ENCODE measurements at regions not wholly inside any gene's neighbourhood (a gene's known extent, or its start where the extent isn't known, plus 50 kb on each side); places are given as distances from the start of the nearest gene placed in this dataset.

DNA sequence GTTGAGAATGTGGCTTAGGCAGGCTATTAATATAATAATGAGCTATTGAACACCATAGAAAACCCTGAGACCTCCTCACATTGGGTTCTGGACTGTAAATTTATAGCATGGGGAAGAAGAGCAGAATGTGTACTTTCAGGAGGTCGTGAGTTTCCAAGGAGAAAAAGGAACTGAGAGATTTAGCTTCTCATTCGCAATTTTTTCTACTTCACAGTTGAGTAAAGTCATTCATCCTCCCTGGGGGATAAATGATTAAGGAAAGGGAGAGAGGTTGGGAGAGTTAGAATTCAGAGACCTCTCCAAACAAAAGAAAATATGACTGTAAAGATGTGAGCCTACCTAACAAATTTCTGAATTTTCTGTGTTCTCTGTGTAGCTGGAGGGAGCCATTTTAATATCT is 205.8 kb upstream of the CYRIA start:
- no peak for DNase-seq

DNA sequence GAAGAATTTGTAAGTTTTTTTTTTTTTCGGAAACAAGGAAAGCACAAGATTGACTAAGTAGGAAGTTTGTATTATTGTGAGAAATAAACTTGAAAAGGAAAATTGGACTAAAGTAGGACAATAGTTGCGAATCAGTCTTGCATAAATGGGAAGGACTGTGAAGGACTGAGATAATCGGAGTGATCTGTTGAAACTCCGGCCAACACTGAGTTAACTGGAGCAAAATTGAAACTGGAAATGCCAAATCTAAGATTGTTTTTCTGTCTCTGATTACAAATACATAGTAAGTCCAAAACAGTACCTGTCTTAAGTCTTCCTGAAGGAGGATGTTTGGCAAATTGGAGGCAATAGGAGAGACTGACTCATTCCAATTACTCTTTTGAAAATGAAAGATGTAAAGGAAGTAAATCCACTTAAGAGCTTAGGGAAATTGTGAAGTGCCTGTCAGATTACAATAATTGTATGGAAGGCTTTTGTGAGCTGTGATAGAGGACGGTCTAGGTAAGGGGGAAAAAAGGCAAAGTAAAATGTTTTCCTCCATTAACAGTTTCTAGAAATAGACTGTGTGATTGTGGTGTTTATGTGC is 204.9 kb upstream of the CYRIA start:
- DNase-seq: no peak

DNA sequence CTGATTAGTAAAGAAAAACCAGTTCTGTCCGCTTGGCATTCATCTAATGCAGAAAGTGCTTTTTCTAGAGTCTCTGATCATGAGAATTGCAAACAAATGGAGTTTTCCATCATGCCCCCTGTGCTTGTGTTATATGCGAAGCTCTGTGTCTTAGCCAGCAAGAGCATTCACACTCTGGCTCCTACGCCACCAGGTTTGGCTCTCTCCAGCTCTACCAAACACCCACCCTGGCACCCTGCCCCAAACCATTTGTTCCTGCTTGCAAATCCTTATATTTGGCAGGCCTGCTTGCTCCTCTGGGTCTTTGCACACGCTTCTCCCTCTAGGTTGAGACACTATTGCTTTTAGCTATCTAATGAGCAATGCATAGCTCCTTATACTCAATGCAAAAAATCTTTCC is 204.1 kb upstream of the CYRIA start:
- peak in 5 of 14 donors; percentile 7 to 95 (median 18) for DNase-seq

DNA sequence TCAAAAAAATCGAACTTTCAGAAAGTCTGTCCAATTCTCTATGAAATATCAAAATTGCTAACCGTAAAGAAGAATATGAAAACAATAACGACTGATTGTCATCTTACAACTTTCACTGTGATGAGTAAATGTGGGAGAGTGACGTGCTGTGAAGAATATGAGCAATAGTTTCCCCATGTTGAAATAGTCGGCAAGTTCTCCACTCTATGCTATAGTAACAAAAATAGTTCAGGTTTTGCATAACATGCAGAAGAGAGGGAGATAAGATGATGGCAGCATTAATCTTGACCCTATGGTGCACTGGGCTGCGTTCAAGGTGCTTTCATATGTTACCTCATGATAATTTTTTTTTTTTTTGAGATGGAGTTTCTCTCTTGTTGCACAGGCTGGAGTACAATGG is 196.8 kb upstream of the CYRIA start:
- no peak for DNase-seq

DNA sequence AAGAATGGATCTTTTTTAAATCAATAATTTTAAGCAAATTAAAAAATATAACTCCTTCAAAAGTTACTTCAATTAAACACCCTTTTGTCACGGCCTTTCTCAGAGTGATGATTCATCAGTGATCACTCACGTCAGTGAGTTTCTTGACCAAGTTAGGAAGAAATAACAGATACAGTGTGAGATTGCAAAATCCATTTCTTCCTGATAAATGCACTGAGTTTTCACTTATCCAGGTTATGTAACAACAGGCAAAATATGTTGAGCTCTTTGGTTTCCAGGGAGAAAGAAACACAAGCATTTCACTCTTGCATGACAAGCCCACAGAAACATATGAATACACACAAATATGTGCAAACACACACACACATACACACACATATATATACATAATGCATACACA is 195.9 kb upstream of the CYRIA start:
- peak in 1 of 14 donors; percentile 37 for DNase-seq

DNA sequence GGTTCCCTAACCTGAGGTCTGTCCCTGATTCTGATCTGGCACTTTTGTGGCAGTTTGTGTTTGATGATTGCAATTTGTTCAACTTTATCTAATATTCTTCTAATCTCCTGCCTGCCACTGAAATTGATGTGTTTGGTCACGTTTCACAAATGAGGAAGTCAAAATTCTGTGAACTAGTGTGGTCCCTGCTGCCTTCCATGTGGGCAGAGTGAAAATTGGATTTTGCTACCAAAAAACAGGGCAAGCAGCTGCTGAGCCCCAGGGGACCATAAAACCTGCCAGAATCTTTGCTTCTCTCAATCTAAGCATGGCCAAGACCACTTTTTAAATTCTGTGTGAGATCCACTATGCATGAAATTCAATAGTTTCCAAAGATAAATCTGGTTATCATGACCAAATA is 195.5 kb upstream of the CYRIA start:
- DNase-seq: peak in 2 of 14 donors; percentile 1 to 58

DNA sequence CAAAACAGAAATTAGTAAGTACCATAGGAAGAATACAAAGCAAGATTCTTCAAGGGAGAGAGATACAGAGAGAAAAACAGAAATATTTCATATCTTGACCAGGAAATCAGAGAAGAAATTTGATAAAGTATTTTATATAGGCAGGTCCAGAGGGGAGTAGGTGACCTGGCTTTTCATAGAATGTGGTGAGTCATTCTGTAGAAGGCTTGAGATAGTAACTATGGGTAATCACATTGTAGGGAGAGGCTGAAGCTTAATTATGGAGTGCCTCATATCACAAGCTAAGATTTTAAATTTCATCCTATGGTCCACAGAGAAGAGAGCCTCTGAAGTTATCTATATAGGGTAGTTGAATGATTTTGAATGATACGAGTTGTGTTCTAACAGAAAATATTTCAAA is 195.0 kb upstream of the CYRIA start:
- no peak for DNase-seq

DNA sequence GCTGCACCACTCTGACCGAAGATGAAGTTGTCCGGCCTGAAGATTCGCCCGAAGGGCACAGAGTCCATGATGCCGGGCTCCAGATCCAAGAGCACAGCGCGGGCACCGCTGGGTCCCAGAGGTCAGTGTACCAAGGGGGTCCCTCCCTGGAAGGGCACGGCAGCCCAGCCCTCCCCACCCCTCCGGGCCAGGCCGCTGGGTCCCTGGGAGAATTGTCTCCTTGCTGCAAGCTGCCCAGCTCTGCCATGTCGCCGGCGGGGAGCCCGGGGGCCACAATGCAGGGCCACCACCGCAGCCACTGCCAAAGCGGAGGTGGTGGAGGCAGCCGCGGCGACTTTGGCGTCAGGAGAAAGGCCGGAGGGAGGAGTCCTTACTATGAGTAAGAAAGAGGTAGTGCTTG is 189.5 kb upstream of the CYRIA start:
- DNase-seq: no peak

DNA sequence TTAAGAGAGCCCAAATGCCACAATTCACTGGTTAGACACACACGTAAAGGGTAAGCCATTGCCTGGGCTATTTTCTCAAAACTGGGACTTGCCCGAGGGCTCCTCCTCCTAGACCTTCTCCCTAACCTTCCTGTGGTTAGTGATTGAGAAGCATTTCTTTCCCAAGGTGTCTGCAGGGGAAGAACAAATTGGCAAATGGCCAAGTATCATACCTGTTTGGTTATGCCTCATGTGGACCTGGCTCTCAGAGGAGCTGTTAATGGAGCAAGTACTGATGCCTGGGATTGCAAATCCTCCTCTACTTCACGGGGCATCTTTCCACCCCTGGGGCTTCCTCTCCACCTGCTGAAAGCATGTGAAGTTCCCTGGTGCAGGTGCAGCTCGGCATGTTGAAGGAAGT is 187.5 kb upstream of the CYRIA start:
- no peak for DNase-seq

DNA sequence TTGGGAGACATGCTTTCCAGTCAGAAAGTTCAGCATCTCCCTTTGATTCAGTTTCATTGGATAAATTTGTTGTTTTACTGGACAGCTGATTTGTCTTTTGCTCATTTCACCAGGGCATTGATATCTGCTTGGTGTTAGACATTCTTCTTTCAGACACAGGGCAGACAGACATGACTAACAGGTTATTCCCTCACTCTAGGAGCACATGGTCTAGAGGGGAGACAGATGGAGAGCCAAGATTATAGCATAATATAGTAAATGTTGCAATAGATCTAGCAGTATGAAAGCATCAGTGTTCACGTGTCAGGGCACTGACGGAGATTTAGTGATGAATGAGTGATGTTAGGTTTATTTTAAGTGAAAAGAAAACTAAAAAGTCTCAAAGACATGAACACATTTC is 187.0 kb upstream of the CYRIA start:
- no peak for DNase-seq

DNA sequence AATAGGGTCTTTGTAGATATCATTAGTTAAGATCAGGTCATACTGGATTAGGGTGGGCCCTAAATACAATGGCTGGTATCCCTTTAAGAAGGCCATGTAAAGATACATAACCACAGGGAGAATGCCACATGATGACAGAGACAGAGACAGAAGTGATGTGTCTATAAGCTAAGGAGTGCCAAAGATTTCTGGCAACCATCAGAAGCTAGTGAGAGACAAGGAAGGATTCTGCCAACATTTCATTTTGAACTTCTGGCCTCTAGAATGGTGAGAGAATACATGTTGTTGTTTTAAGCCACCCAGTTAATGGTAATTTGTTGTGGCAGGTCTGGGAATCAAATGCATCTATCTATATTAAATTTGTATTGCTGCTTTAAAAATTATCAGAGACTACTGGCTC is 185.5 kb upstream of the CYRIA start:
- peak in 1 of 14 donors; percentile 30 for DNase-seq

DNA sequence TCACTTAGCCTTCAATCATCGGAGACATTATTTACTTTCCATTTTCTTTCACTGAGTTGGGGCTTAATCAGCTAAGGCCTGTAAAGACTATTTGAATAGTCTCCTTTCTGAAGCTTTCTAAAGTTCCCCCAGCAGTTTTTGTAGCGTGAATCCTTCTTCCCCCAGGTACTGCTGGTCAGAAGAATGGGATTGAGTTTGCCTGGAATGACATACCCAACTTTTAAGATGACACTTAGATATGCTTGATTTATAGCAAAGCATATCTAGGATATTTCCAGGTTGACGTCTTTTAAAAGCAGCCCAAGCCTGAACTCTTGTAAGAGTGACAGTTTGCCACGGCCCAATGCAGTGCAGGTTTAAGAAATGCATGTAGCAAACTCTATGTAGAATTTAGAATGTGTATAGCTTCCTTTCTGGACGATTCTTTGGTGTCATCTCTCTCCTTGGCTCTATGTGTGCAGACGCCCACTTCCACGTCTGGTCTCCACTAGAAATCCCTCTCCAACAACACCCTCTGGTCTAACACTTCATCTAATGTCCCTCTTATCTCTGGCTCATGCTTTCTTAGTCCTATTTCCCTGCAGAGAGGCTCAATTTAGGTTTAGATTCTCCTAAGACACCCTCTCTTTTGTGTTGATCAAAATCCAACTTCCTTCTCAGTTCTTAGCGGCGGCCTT is 175.0 kb upstream of the CYRIA start:
- DNase-seq: no peak

DNA sequence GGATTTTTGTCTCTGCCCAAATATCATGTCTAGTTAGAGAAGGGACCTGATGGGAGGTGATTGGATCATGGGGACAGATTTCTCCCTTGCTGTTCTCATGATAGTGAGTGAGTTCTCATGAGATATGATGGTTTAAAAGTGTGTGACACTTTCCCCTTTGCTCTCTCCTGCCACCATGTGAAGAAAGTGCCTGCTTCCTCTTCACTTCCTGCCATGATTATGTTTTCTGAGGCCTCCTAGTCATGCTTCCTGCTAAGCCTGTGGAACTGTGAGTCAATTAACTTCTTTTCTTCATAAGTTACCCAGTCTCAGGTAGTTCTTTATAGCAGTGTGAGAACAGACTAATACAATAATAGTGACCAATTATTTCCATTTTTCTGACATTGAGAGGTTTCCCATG is 167.3 kb upstream of the CYRIA start:
- no peak for DNase-seq

DNA sequence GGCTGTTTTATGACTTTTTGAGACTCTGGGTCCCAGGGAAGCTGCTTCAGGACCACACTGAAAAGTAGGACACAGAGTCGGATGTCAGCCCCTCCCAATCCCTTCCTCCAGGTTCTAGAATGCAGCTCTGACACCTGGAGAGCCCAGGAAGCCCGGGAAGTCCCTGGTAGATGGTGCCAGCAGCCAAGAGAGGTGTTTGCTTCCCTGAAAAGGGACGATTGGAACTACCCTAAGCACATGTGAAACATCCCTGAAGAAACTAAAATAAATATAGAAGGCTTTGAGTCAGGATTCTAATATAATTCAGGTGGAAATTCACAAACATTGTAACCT is 163.2 kb upstream of the CYRIA start:
- DNase-seq: no peak

DNA sequence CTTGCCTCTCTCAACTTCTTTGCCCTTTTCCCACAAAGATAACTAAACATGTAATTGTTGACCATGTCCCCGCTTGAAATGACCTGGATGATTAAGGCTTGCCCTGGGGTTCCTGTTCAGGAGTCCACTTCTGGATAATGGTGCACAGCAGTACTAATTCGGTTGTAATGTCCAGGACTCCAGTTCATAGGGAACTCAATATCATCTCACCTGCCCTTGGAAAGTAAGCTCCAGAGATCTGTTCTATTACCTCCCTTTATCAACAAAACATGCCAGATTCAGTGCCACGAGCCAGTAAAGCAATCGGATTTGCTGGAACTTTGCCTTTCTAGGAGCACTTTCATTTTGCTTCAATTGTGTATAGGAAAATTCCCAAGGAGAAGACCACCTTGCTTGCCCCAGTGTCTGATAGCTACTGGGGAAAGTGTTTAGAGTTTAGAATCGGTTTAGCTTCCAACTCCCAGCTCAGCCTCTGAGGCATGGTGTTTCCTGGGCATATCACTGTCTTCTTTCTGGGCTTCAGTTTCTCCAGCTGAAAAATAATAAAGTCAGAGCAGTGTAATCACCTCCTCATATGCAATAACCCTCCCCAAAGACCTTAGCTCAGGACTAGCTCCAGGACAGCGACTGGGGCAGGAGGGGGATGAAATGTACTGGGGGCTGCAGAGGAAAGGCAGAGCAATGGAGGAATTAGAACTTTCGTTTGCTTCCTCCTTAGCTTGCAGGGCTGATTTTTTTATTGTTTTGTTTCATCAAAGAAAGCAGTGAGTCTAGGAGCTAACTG is 162.6 kb upstream of the CYRIA start:
- no peak for DNase-seq

DNA sequence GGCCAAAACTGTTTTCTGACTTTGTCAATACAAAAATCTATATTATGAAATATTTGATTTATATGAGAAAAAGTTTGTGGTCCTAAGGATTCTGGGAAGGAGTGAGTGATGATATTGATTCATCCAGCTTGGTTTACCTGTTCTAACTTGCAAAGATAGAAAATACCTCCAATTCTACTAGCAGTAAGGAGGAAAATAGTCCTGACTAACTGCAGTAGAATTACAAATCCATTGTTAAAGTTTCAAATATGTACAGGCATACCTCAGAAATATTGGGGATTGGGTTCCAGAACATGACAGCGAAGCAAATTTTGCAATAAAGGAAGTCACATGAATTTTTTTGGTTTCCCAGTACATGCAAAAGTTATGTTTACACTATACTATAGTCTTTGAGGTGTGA is 158.8 kb upstream of the CYRIA start:
- DNase-seq: no peak

DNA sequence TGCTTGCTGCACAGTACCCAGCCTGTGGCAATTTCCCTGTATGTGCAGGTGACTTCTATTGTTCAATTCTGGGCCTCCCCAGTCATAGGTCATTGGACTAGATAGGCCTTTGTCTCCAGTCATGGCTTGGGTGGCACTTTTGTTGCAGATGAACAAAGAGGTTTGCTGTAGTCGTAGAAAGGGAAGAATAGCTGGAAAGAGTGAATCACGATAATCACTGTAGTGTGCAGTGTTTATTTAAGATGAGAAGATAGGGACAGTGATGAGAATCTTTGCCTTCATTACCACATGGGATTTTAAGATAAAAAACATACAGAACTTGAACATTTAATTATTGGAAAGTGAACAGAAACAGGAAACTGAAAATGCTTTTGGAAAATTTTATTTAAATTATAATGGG is 156.1 kb upstream of the CYRIA start:
- peak in 5 of 14 donors; percentile 2 to 40 (median 13) for DNase-seq

DNA sequence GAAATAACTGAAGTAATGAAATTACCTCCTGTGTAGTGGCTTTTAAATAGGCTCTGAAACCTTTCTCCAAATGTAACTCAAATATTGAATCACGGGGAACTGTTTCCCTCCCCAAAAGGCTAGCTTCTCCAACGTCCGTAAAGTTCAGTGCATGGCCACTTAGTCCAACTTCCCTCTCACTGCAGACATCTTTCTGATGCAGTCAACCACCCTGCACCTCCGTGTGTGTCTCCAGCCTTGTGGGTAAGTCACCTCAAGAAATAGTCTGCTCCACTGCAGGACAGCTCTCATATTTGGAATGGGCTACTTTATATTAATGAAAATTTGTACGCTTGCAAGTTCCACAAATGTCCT is 152.5 kb upstream of the CYRIA start:
- no peak for DNase-seq

DNA sequence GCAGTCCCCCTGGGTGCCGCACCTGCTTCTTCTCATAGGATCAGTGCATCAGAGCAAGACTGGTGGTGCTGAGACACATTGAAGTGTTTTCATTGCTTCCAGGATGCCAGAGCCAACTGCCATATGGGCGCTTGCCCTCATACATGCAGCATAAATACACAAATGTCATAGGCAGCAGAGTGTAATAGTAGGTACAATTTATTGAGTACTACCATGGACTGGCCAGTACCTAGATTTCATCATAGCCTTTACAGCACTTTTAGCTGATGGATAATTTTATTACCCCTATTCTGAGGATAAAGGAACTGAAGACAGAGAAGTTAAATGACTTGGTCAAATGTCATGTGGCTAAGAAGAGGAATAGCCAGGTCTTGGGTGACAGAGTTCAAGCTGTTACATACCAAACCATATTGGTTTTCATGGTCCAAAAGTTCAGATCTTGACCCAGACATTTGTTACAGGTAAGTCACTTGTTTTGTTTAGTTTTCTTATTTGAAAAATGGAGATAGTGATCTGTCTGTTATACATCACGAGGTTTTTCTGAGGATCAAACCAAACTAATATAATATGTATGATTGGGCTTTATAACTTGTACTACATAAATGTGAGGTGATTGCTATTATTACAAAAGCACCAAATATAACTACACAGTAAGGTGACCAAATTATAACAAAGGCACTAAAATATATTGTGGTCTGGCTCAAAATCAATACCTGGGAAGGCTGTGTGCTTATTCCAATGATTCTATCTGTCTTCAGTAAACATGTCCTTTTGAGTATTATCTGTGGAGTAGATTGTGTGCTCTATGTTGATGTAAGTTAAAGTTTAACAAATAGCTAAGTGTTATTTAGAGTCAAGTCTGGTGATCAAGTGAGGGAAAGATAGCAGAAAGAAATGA is 151.9 kb upstream of the CYRIA start:
- DNase-seq: peak in 1 of 14 donors; percentile 30

DNA sequence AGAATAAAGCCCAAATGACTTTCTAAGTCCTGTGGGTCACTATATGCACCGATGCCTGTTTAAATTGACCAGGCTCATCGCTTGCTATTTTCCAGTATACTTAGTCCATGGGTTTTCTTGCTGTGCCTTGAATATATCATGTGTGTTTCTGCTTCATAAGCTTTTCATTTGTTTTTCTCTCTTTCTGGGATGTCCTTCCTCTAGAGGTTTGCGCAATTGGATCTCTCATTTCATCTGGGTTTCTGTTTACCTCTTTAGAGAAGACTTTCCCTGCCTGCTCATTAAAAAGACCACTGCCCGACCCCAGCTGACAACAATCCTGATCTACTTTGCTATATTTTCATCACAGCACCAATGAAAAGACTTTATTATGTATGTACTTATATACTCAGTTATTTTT is 150.9 kb upstream of the CYRIA start:
- DNase-seq: no peak

DNA sequence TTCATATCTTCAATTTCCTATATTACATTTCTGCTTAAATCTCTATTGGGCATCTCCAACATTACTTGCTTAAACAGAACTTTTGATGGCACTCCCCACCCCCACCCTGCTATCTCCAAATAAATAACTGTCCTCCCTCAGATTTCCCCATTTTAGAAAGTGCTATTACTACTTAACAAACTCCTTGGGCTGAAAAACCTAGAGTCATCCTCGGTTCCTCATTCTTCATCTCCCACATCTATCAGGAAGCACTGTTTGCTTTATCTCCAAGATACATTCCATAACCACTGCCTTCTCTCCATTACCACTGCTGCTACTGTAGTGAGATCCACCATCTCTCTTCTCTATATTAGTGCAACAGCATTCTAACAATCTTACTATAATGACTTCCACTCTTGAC is 150.4 kb upstream of the CYRIA start:
- DNase-seq: no peak

DNA sequence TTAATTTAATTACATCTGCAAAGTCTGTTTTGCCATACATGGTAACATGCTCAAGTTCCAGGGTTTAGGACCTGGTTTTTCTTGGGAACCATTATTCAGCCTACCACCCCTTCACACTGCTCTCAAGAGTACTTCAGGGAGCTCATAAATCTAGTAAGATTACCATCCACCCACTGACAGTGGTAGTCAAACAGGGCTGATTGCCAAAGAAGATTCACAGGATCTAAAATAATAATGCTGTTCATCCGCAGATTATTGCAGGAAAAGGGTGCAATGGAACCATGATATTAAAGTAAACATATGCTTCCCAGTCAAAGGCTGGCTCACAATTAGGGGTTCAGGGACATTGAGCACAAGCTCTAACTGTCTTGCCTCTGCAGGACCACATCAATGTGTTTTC is 148.0 kb upstream of the CYRIA start:
- no peak for DNase-seq

DNA sequence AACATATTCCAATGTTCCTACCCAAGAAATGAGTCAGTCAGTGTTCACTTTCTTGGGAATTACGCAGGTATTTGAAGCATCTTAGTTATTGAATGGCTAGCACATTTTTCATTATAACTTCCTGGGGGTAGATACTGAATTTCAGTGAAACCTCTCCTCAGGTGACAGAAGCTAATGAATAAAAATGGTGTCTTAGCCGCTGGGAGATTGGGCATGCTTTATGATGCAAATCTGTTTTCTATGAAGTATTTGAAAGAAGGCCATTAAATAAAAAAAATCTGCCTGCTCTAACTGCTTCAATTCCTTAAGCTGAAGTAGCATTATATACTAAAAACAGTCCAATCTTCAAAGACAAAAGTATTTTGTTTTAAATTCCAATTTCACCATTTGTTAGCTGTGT is 132.8 kb upstream of the CYRIA start:
- no peak for DNase-seq

All from C1 segment of cervical spinal cord (tissue), 14 donors.